ENCODE measurements at regions not wholly inside any gene's neighbourhood (a gene's known extent, or its start where the extent isn't known, plus 50 kb on each side); places are given as distances from the start of the nearest gene placed in this dataset.

DNA sequence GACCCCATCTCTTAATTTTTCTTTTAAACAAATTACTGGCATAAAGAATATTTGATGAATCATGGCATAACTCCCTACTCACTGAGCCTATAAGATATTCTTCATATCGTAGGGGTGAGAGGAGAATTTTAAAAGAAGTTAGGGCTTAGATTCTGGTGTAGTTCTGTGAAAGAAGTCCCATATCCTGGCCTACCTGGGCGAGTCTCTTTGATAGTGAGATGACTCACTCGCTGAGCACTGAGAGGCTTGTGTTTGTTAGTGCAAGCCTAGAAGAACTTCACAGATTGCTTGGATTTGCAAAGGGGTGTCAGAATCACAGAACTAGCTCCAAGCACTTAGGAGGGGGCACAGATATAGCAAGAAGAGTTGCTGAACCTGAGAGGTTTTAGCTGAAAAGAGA is 133.8 kb upstream of the TMC3 start:
- DNase-seq = no peak

DNA sequence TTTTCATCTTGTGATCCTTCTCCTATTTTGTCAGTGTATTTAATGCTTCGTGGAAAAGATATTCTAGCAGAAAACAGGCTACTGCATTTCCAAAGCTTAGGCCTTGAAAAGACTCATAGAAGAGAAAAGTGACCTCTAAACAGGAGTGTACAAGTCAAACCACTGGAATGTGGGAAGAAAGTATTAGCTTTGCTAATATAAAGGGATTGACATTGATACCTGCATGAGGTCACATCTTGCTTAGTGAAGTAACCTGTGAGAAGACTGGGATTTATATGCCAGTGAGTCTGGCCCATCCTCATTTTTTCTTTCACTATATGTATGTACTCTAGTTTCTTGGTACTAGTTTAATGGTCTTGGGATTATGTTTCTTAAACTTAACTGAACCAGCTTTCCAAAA is 132.9 kb upstream of the TMC3 start:
- no peak for DNase-seq

DNA sequence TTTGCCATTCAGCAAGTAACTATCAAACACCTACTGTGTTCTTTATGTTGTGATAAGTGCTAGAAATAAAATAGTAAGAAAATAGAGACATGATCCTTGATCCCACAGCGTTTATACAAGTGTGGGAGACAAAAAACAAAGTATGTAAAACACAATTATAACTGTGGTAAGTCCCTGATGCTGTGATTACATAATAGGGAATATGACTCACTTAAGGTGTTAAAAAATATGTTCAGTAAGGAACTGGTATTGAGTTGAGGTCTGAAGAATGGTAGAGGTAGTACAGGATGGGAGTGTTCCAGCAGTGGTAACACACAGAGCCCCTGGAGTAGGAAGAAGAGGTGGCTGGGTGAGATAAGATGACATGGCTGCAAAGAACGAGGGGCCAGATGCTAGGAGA is 132.1 kb upstream of the TMC3 start:
- no peak for DNase-seq

DNA sequence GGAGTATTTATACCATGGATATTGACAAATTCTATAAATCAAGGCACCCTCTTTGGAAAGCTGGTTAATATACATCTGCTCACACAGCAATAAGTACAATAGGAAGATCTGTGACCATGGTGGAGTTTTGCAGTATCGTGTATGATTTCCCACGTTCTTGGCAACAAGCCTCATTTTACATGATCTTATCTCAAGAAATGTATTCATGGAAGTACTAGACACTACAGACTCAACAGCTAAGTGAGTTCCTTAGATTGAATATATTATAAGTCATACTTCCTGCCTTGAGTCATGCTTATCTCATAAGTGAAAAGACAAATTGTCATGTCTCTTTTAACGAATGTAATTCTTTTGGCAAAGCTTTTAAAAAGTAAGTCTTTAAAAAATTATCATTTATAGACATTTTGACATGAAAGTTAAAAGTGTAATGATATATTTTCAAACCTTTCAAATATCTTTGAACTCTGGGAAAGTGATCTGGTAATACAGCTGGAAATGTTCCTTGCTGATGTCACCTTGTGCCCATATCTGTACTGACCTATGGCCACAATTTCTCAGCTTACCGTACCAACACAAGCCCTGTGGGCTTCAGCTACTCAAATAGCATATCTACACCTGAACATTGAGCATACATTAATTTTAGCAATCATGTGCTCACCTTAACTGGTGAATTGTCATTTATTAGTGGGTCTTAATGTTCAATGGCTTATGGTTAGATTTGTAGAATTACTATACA is 130.3 kb upstream of the TMC3 start:
- no peak for DNase-seq

DNA sequence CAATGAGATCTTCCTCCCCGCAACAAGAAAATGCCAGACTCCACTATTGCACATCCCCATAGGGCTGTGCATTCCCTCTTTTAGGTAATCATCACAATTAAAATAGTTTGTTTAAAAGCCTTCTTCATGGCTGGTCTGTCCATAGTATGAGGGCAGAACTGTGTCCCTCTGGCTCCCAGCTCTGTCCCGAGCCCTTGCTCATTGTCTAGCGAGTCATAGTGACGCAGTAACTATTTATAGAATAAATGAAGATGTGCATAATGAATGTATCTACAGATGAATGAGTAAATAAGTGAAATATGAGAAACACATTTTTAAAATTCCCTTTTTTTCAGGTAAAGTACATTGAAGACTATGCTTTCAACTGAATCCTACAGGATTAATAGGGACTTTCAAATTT is 128.4 kb upstream of the TMC3 start:
- no peak for DNase-seq

DNA sequence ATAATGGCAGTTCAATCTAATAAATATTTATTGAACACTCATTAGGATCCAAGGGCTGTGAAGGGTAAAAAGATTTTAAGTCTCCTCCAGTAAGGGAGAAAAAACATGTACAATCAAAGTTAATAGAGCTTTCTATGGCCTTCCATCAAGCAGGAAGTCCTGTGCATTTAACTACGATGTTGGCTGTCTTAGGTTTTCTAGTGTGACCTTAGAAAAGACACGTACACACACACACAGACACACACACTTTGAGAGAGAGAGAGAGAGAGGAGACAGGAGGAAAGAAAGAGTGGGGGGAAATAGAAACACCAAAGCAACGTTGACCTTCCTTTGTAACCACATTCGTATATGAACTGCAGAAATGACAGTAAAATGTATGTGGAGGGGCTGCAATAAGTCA is 126.1 kb upstream of the TMC3 start:
- DNase-seq = no peak

DNA sequence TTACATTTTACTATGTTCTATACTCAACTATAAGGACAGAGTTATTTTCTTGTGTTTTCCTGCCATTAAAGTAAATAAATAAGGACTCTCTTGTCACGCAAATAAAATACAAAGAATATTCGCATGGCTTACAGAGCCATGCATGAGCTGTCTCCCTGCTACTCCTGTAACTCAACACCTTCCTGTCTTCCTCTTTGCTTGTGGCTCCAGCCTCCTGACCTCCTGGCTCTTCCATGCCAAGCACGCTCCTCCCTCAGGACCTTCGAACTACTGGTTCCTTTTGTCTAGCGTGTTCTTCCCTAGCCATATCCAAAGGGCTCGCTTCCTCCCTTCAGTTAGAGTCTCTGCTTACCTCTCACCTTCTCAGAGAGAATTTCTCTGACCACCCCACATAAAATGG is 124.3 kb upstream of the TMC3 start:
- no peak for DNase-seq

DNA sequence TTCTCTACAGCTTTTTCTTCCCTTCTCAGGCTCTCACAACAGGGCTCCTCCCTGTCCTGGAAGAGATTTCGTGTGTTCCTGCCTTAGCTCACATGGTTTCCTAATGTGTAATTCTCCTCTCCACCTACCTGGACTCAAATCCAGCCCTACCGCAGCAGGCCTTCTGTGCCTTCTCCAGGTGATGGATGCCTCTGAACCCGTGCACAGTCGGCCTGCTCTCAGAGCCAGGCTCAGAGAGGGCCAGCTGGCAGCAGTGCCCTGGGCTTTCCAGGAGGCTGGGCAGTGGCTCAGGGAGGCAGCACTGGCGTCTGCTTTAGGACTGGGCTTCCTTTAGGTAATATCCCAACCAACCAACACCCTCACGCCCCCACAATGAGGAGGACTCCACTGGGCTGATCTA is 123.2 kb upstream of the TMC3 start:
- DNase-seq = no peak

DNA sequence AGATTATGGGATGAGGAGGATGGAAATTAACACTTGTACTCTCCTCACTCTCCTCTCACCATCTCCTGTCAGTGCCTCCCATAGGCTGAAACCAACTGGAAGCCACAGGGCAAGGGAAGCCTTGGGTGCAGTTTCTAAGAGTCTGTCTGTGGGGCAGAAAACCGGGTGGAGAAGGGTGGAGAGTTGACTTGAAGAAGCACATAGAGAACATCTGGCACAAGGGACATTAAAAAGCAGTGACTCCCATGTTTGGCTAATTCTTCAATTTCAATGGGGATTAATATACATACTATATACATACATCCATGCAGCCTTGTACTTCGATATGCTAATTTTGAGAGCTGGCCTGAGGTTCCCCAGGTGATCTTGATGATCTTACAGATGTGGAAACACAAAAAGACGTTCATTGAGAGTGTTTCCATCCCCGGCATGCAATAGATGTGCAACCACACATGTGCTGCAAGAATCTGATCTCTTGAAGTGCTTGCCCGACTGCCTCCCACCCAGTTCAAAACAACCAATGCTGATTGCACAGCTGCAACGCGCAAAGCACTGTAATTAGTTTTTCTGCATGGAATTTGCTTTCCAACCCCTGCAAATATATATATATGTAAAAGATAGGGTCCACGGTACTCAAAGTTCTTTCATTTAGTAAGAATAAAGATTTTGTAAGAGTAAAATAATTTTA is 121.9 kb upstream of the TMC3 start:
- no peak for DNase-seq

DNA sequence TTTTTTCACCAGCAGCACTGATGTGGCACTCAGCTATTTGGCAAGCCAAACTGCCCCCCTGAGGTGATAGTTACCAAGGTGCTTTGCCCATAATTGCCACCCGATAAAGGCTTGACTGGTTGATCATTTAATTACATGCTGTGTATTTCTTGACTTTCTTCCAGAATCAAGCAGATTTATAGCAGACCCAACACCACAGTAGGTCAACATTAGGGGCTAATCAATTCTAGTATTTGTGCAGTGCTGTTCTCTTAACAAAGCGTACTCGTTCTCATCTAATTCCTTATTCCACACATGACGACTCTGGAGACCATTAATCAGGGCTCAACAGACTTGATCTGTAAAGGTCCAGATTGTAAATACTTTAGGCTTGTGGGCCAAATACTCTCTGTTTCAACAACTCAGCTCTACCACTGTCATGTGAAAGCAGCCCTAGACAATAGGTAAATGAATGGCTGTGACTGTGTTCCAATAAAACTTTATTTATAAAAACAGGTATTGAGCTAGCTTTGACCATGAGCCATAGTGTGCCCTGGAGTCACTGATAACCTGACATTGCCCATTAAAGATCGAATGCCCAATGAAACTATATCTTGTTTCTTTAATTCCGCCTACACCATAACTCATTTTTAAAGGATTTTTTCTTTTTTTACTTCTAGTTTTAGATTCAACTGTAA is 119.1 kb upstream of the TMC3 start:
- DNase-seq = peak; percentile 10

DNA sequence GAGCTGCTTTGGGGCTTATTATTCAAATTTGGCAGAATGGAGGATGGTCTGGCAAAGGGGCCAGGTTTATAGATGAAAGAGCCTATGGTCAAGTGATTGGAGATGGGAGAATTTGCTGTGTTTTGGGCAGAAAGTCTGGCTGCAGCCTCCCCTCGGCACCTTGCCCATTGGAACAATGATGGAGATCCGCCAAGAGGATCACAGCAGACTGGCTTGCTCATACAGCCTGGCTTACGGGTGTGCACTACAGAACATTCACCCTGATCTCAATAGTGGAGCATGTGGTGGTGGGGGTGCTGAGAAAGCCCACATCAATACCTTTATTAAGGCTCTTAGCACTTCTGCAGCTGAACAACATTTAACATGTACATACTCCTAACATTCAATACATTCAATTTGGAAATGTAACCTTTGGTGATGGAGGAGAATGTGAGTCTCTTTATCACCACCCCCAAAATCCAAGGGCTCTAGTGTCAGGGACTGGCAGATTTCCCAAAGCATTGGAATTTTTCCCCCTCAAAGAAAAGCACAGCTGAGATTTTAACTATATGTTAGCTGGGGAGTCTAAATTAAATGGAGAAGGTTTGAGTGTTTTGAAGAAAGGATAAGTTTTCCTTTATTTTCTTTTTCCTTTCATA is 118.4 kb upstream of the TMC3 start:
- DNase-seq = peak; percentile 51

DNA sequence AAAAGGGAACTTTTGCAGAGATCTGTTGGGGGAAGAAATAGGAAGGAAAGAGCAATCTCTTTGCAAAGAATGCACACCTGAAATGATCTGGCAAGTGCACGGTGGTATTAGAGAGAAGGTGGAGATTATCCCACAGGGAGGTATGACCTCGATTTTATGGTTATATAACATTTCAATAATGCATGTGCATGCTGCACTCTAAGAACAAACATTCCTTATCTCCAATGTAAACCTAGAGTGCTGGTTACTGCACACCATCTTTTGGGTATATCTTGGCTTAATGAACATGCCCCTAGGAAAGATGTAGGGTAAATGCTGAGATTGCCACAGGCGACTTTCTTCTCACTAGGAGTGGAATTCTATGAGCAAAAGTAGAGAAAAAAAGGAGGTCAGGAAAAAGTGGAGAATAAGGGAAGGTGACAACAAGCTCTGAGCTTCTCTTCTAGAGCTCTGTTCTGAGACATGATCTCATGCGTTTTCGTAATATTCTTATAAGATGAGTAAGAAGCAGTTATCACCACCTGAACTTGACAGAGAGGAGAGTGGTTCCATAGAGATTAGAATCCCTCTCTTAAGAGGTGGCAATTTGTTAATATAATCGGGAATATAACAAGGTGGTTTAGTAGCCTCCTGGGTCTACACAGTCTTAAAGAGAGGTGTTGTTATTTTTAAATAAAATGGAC is 117.5 kb upstream of the TMC3 start:
- DNase-seq = no peak

DNA sequence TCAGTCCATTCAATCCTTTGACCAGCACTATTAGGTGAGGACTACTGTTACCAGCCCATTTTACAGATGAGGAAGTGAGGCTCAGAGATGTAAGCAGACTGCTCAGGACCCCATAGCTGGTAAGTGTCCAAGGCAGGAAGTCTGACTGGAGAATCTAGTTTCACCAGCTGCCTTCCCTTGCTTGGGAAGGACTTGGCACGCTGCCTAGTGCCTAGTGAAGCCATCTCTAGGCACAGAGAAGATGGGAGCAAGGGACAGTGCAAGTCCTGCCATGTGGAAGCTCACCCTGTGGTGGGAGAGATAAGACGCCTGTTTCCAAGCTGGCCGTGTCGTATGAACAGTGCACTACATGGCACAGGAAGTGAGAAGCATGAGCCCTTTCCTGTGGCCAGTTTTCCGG is 111.8 kb upstream of the TMC3 start:
- no peak for DNase-seq

DNA sequence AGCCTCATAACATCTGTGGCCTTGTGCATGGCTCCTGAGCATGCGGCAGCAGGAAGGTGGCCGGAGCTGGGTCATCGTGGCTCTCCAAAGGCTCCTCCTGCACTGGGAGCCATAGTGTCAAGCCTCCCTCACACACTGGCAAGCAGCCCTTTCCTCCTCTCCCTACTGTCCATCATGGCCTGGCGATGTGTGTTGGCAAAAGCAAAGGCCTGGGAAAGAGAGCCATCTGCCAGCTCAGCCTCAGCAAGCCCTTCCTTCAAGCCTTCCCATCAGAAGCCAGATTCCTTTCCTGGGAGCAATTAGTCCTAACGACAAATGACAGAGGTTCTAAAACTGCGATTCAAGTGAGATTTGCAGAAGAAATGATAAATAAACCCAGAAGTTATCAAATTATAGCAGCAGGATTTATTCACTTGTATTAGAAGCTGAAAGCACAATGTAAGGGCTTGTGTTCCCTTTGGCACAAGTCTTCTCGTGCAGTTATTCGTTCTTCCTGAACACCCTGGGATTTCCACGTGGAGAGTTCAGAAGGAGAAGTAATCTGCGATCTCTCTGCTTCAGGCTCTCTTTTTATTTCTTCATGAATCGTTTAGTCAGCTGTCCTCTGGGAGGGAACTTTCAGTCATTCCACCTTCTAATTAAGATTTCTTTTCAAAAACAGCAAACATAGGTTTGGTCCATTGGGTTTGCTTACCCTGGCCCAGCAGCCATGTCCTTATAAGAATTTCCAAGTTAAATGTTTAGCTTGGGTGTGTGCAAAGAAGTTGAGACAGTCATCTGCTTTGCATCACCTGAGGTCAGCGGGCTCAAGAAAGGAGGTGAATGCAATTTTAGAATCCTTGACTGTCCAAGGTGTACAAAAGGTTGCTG is 110.3 kb upstream of the TMC3 start:
- DNase-seq = no peak

DNA sequence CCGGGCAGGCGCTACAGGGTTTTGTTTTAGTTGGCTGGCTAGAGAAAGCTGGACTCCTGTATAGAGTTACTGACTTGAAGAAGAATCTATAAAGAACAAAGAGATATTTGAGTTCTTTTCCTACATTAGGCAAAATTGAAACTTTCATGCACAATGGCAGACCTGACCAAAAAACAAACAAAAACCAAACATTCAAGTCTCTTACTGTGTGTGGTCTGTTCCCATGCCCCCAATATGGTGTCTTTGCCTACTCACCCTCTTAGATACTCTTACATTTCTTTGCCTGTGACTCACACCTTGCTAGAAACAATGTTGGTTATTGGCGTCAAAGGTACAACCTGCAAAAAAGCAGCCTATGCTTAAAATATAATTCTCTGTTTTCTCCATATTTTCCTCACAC is 109.5 kb upstream of the TMC3 start:
- no peak for DNase-seq

DNA sequence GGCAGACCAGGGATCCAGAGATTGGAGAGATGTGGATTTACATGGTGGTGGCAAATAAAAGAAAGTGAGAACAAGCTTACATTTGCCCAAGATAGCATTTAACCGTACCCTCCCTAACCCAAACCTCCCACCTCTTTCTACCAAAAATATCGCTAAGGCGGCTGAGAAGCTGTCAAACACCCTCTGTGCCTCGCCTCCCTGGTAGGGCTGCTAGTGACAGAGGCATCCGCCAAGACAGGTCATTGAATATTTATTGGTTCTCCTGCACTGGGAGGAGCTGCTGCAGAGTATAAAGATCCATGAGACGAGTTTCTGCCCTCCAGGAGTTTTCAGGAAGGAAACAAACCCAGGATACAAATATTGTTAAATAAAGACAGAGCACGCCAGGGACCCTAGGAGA is 107.3 kb upstream of the TMC3 start:
- DNase-seq = no peak

DNA sequence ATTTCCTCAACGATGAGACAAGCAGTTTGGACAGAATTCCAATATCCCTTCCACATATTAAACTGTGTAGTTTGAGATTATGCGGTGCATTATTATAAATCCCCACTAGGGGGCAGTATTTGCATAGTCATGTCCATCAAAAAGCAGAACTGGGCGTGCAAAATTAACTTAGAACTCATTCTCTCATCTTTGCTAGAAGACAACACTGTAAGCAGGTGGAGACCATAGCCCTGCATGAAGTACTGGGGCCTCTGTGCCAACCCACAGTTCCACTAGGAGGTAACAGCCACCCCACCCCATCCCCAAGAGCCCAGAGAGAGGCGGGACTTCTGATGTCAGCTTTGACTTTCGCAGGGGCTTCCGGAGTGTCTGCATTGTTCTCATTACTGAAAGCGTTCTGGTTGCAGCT is 106.6 kb upstream of the TMC3 start:
- DNase-seq = peak; percentile 32

DNA sequence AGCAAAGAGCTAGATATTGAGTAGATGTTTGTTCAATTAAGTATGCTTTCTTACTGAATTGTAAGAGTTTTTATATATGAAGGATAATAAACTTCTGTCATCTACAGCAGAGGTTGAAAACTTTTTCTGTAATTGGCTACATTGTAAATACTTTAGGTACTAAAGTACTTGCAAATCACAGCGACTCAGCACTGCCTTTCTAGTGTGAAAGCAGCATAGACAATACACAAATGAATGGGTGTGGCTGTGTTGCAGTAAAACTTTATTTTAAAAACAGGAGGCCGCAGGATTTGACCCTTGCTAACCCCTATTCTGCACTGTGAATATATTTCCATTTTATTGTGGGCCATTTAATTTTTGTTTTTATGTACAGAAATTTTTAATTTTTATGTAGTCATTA is 104.3 kb upstream of the TMC3 start:
- no peak for DNase-seq

DNA sequence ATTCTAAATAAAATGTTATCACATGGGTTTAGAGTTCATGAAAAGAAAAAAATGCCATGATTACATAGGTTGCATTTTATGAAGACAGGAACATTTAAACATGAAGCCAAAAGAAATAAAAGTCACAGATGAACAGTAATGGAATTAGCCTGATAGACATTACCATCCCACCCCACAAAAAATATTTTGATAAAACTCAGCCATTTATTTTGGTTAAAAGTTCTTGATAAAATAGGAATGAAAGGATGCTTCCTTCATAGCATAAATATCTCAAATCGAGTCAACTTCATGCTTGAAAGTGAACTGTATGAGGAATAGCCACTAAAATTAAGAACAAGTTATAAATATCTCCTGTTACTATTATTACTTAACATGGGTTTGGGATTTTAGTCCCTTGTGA is 101.9 kb upstream of the TMC3 start:
- DNase-seq = no peak

DNA sequence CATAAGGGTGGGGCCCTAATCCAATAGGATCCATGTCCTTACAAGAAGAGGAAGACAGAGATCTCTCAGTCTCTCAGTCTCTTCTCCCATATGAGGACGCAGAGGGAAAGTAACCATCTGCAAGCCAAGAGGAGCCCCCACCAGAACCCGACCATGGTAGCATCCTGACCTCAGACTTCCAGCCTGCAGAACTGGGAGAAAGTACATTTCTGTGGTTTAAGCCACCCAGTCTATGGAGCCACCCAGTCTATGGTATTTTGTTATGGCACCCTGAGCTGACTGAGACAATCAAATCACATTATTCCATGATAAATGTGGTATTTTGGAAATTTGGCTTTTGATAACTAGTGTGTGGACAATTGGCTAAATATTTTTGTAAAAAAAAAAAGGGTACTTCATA is 101.5 kb upstream of the TMC3 start:
- DNase-seq = no peak

DNA sequence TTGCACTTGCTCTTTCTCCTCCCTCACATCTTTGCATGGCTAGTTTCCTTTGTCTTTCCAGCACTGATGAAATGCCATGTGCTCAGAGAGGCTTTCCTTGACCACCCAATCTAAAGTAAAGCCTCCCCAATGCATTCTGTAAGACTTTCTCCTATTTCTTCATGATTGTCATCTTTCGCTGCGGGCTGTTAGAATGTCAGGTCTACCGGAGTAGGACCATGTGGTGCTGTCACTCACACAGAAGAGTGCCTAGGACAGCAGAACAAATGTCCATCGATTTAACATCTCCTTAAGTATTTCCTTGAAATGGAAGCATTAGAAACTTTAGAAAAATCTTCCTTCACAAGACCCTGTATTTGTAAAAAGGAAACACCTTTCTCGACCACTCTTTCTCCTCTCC is 99.9 kb upstream of the TMC3 start:
- no peak for DNase-seq

DNA sequence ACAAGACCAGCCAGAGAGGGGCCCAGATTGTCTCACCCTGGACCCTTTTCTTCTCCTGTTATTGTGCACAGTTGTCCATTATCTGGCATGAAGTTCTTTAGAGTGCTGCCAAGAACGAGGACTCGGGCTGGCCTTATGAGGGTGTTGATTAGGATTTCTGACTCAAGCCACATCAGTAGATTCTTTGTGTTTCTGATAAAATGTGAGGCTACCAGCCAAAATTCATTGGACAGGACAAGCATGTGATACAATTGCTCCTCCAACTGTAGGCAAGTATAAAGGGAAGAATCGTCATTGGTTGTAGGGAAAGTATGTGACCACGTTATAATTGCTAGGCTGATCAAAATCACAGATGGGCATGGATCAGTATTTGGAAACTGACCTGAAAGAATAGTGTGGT is 99.2 kb upstream of the TMC3 start:
- no peak for DNase-seq

Data from NCI-H1105 treated with DMSO at 0.1 percent for 48 hours (cell line).